ENCODE measurements at regions not wholly inside any gene's neighbourhood (a gene's known extent, or its start where the extent isn't known, plus 50 kb on each side); places are given as distances from the start of the nearest gene placed in this dataset.
A peak's percentile ranks its signal among the peaks of the same experiment; 100 is the strongest.

DNA sequence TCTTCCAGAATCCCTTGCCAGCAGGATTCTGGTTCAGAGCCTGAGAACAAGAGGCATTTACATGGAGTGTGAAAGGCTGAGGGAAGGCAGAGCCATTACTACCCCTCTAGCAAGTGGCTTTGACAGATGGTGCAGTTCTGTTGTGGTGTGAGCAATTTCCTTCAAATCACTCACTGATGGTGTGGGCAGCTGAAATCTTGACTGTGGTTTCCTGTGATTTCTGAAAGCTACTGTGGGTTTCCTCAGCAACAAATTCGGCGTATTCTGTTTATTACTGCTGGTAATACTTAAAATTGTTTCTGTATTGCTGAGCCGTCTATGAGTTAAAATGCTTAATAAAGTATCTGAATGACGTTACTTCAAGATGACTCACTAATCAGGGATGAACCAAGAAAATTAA, 181.5 kb upstream of the TCF21 start:
- ATAC-seq (ENCODE audit: low read depth) (peak; percentile 73), DNase-seq (peak; percentile 97)
- H2BK15ac ChIP-seq (ENCODE audit: low read depth, low read length), result peak overlapping the region; percentile 97
- H3K14ac ChIP-seq (replicated peaks; ENCODE audit: low read depth, low read length), result peak overlapping the region; percentile 85
- TF ChIP-seq RCOR1 (IDR thresholded peaks at IDR 0.05; ENCODE audit: insufficient replicate concordance, low read length) (no peak), MAFK (IDR thresholded peaks at IDR 0.05; ENCODE audit: low read depth, low read length) (peak; percentile 21; the same call in 1 of the 2 replicates), BHLHE40 (IDR thresholded peaks at IDR 0.05; ENCODE audit: low read depth, low read length) (peak; percentile 56), CEBPB (IDR thresholded peaks at IDR 0.05; ENCODE audit: low read depth, low read length) (peak; percentile 30; the same call in 1 of the 2 replicates), RAD21 (IDR thresholded peaks at IDR 0.05; ENCODE audit: low read length) (peak; percentile 21; the same call in 1 of the 2 replicates), POLR2A (IDR thresholded peaks at IDR 0.05; ENCODE audit: low read depth, low read length) (no peak), FOS (IDR thresholded peaks at IDR 0.05; ENCODE audit: low read depth, low read length) (peak; percentile 70; the same call in 1 of the 2 replicates), MXI1 (IDR thresholded peaks at IDR 0.05; ENCODE audit: borderline replicate concordance, low read depth, low read length) (no peak), SMC3 (IDR thresholded peaks at IDR 0.05; ENCODE audit: low read depth, low read length) (no peak; the same call in 1 of the 2 replicates)
- TF ChIP-seq, protein P1, sequence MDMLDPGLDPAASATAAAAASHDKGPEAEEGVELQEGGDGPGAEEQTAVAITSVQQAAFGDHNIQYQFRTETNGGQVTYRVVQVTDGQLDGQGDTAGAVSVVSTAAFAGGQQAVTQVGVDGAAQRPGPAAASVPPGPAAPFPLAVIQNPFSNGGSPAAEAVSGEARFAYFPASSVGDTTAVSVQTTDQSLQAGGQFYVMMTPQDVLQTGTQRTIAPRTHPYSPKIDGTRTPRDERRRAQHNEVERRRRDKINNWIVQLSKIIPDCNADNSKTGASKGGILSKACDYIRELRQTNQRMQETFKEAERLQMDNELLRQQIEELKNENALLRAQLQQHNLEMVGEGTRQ (IDR thresholded peaks at IDR 0.05; ENCODE audit: low read depth, low read length), result no peak
- TF ChIP-seq, protein P2, sequence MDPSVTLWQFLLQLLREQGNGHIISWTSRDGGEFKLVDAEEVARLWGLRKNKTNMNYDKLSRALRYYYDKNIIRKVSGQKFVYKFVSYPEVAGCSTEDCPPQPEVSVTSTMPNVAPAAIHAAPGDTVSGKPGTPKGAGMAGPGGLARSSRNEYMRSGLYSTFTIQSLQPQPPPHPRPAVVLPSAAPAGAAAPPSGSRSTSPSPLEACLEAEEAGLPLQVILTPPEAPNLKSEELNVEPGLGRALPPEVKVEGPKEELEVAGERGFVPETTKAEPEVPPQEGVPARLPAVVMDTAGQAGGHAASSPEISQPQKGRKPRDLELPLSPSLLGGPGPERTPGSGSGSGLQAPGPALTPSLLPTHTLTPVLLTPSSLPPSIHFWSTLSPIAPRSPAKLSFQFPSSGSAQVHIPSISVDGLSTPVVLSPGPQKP (IDR thresholded peaks at IDR 0.05; ENCODE audit: borderline replicate concordance, low read depth, low read length), result no peak
- dilution Hi-C loops (cut with HindIII; ENCODE audit: low sequenced_read_pairs, unreplicated experiment), result no loop called here
- no peaks in the 10 kb centered on the region for H3K27me3 ChIP-seq (ENCODE audit: control insufficient read depth, insufficient read depth, low read length)
- H4K20me1 ChIP-seq (ENCODE audit: insufficient read depth, low read length), result no peaks in the 10 kb centered on the region
- no TSS peak for BruUV-seq (replicated peaks)
- H3K36me3 ChIP-seq (ENCODE audit: control insufficient read depth, insufficient read depth, low read length), result no peaks in the 10 kb centered on the region
- H2AK5ac ChIP-seq (ENCODE audit: low read depth, low read length), result peak overlapping the region; percentile 96; the same call in 1 of the 2 replicates
- intact Hi-C loops (cut with micrococcal nuclease), result loop anchor here (2.0 to 5.0 kb wide), 2 partner anchors 60 to 139 kb away; no protein-coding TSS in a partner anchor
- H2BK120ac ChIP-seq (ENCODE audit: low read depth, low read length), result peak overlapping the region; percentile 93
- H2AK9ac ChIP-seq (replicated peaks; ENCODE audit: low read depth, low read length, poor library complexity), result peak overlapping the region; percentile 21
- peak overlapping the region; percentile 83 for H3K4ac ChIP-seq (ENCODE audit: low read depth, low read length)
- peak overlapping the region; percentile 53 for H3K4me2 ChIP-seq (ENCODE audit: low read depth, low read length)
- H4K91ac ChIP-seq (ENCODE audit: insufficient read depth, low read depth, low read length), result peak overlapping the region; percentile 89
- ChIA-PET CTCF (interaction anchor here (1.3 kb wide), 1 partner anchor 19 kb away, joined by 3 read pairs; no protein-coding TSS in a partner anchor), POLR2A (ENCODE audit: unreplicated experiment) (no interaction called here)
- H3K18ac ChIP-seq (ENCODE audit: low read depth, low read length), result peak overlapping the region; percentile 58
- peak overlapping the region; percentile 50; the same call in 1 of the 2 replicates for H3K9ac ChIP-seq (ENCODE audit: low read depth, low read length)
- H2BK5ac ChIP-seq (ENCODE audit: low read depth, low read length, poor library complexity, severe bottlenecking), result peak overlapping the region; percentile 99
- H3K4me3 ChIP-seq (ENCODE audit: insufficient read depth, low read depth, low read length), result no peak overlapping the region
- H3K4me1 ChIP-seq (ENCODE audit: control insufficient read depth, insufficient read depth, low read length), result peaks cover 11% of the 10 kb centered on the region
- H3K56ac ChIP-seq (ENCODE audit: extremely low read depth, insufficient read depth, low read length), result peak overlapping the region; percentile 67
- peak overlapping the region; percentile 55; the same call in 1 of the 2 replicates for H3K23ac ChIP-seq (ENCODE audit: low read depth, low read length)
- peak overlapping the region; percentile 78 for H2BK20ac ChIP-seq (ENCODE audit: low read depth, low read length)
- WGBS, 2 experiments (ENCODE audit: extremely low coverage in 2 of 2, insufficient read length in 1 of 2), result no CpG with 5 or more reads among the region's 4 CpGs
- peak overlapping the region; percentile 82 for H3K27ac ChIP-seq (ENCODE audit: insufficient read depth, low read length)
- no peaks in the 10 kb centered on the region for H3K9me3 ChIP-seq (ENCODE audit: control insufficient read depth, insufficient read depth, low read length)
- peaks cover 13% of the 10 kb centered on the region for H3K9me1 ChIP-seq (ENCODE audit: insufficient read depth, low read length)
- in situ Hi-C loops (cut with MboI; ENCODE audit: low sequenced_read_pairs), result no loop called here
- H4K5ac ChIP-seq (ENCODE audit: low read depth, low read length), result peak overlapping the region; percentile 71
- peak overlapping the region; percentile 81 for H2AFZ ChIP-seq (replicated peaks; ENCODE audit: low read length, poor library complexity)
- peaks cover 0 to 5% of the 10 kb centered on the region in 2 experiments; a peak in 1 of 4 replicates for H3K79me1 ChIP-seq (ENCODE audit: low read depth in 1 of 2, low read length in 2 of 2)
- H4K8ac ChIP-seq (ENCODE audit: low read depth in 2 of 2, low read length in 2 of 2), result peak overlapping the region; percentile 68 to 82; a peak in 3 of 4 replicates

All from IMR-90 (cell line).